ENCODE measurements at regions not wholly inside any gene's neighbourhood (a gene's known extent, or its start where the extent isn't known, plus 50 kb on each side); places are given as distances from the start of the nearest gene placed in this dataset.

DNA sequence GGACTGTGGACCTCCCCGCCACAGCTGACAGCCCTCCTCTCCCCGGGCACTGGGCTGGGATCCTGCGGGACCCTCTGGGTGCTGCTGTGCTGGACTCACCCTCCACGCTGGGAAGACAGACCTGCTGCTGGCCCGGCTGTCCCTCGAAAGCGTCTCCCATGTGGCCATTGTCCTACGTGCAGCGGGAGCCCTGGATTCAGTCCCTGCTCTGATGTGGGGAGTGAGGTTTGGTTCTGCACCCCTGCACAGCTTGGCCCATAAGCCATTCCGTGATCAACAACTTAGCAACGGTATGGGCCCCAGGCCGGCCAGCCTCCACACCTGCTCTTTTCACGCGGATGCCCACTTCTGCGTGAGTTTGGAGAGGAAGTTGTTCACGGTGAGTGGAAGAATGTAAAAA, 195.2 kb downstream of the TEX29 start:
- no peaks in the 10 kb centered on the region for H3K36me3 Mint-ChIP-seq (ENCODE audit: low read depth)
- peaks cover 0 to 14% of the 10 kb centered on the region in 2 experiments for H3K9me3 ChIP-seq (ENCODE audit: control insufficient read depth in 1 of 2, insufficient read depth in 1 of 2, low read length in 2 of 2)
- no peaks in the 10 kb centered on the region for H3K4me1 ChIP-seq (ENCODE audit: insufficient read depth, low read length)
- no peaks in the 10 kb centered on the region for H3K4me1 Mint-ChIP-seq (ENCODE audit: low read depth)
- H3K27ac ChIP-seq (ENCODE audit: low read depth in 1 of 2, low read length in 2 of 2) = no peak overlapping the region
- H3K4me3 Mint-ChIP-seq = no peak overlapping the region
- no peak overlapping the region for H3K4me3 ChIP-seq (ENCODE audit: low read length)
- peaks cover 0 to 2% of the 10 kb centered on the region in 2 experiments for H3K27me3 ChIP-seq (ENCODE audit: control insufficient read depth in 1 of 2, insufficient read depth in 2 of 2, low read length in 2 of 2)
- H3K9me3 Mint-ChIP-seq = no peaks in the 10 kb centered on the region
- ChIA-PET CTCF (no interaction called here), POLR2A (no interaction called here)
- ATAC-seq (ENCODE audit: poor library complexity) = no peak
- TF ChIP-seq, protein P1, sequence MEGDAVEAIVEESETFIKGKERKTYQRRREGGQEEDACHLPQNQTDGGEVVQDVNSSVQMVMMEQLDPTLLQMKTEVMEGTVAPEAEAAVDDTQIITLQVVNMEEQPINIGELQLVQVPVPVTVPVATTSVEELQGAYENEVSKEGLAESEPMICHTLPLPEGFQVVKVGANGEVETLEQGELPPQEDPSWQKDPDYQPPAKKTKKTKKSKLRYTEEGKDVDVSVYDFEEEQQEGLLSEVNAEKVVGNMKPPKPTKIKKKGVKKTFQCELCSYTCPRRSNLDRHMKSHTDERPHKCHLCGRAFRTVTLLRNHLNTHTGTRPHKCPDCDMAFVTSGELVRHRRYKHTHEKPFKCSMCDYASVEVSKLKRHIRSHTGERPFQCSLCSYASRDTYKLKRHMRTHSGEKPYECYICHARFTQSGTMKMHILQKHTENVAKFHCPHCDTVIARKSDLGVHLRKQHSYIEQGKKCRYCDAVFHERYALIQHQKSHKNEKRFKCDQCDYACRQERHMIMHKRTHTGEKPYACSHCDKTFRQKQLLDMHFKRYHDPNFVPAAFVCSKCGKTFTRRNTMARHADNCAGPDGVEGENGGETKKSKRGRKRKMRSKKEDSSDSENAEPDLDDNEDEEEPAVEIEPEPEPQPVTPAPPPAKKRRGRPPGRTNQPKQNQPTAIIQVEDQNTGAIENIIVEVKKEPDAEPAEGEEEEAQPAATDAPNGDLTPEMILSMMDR (IDR thresholded peaks at IDR 0.05) = no peak
- no peak overlapping the region for H3K27ac Mint-ChIP-seq
- no peaks in the 10 kb centered on the region for H3K36me3 ChIP-seq (ENCODE audit: insufficient read depth, low read length)
- intact Hi-C loops (cut with DNase I, micrococcal nuclease) = no loop called here
- peaks cover 9% of the 10 kb centered on the region for H3K27me3 Mint-ChIP-seq
- DNase-seq = no peak

DNA sequence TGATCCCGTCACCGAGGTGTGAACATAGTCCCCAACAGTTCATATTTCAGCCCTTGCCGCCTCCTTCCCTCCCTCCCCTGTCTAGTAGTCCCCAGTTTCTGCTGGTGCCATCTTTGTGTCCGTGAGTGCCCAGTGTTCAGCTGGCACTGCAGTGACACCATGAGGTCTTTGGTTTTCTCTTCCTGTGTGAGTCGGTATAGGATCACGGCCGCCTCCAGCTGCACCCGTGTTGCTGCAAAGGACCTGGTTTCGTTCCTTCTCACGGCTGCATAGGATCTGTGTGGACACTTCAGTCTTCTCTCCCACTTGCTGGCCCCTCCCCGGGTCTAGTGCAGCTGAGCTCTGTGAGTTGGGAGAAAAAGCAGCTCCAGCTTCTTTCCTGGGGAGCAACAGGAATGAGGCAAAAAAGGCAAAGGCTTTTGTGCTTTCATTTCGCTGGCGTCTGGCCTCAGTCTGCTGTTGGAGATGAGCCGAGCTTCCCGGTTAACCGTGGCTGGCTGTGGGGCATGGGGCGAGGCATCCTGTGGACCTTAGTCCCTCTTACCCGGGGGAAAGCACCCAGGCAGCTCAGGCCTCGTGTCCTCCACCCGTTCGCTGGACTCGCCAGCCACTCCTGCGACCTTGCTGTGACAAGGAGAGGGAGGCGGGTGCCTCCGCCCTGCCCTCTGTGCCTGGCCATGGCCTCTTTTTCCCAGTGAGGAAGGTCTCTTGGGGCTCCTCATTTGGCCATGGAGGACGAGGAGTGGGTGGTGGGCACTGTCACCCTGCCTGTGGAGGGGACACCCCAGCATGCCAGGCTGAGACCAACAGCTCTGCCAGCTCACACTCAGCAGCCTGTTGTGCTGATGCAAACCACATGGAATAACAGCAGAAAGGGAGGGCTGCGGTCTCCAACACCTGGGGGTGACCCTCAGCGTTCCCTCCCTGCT, 196.5 kb downstream of the TEX29 start:
- POLR2A ChIA-PET = no interaction called here
- no peak for ATAC-seq (ENCODE audit: poor library complexity)
- peaks cover 9% of the 10 kb centered on the region for H3K27me3 Mint-ChIP-seq
- H3K36me3 ChIP-seq (ENCODE audit: insufficient read depth, low read length) = no peaks in the 10 kb centered on the region
- DNase-seq = no peak
- CTCF ChIA-PET = no interaction called here
- peaks cover 0 to 10% of the 10 kb centered on the region in 2 experiments for H3K9me3 ChIP-seq (ENCODE audit: control insufficient read depth in 1 of 2, insufficient read depth in 1 of 2, low read length in 2 of 2)
- no peaks in the 10 kb centered on the region for H3K9me3 Mint-ChIP-seq
- no peaks in the 10 kb centered on the region for H3K4me1 ChIP-seq (ENCODE audit: insufficient read depth, low read length)
- no peaks in the 10 kb centered on the region for H3K4me1 Mint-ChIP-seq (ENCODE audit: low read depth)
- no peaks in the 10 kb centered on the region for H3K36me3 Mint-ChIP-seq (ENCODE audit: low read depth)
- no peak overlapping the region for H3K4me3 ChIP-seq (ENCODE audit: low read length)
- TF ChIP-seq, protein P1 (IDR thresholded peaks at IDR 0.05) = no peak
- H3K27ac Mint-ChIP-seq = no peak overlapping the region
- peaks cover 0 to 4% of the 10 kb centered on the region in 2 experiments for H3K27me3 ChIP-seq (ENCODE audit: control insufficient read depth in 1 of 2, insufficient read depth in 2 of 2, low read length in 2 of 2)
- H3K4me3 Mint-ChIP-seq = no peak overlapping the region
- no peak overlapping the region for H3K27ac ChIP-seq (ENCODE audit: low read depth in 1 of 2, low read length in 2 of 2)
- intact Hi-C loops (cut with DNase I, micrococcal nuclease) = no loop called here

DNA sequence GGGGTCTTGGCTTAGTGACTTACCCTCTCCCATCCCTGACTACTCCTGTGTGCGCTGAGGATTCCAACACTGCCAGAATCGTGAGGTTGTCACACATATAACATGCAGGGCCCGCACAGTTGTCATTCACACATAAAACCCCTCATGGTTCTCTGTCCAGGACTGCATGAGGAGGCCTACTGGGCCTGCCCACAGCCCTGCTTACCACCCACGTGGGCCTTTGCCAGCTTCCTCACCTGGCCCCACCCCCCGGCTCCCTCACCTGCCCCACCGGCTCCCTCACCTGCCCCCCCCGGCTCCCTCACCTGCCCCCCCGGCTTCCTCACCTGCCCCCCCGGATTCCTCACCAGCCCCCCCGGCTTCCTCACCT, 197.2 kb downstream of the TEX29 start:
- Mint-ChIP-seq H3K27me3 (peaks cover 14% of the 10 kb centered on the region), H3K27ac (no peak overlapping the region), H3K36me3 (ENCODE audit: low read depth) (no peaks in the 10 kb centered on the region), H3K9me3 (no peaks in the 10 kb centered on the region), H3K4me1 (ENCODE audit: low read depth) (no peaks in the 10 kb centered on the region), H3K4me3 (no peak overlapping the region)
- no peaks in the 10 kb centered on the region for H3K36me3 ChIP-seq (ENCODE audit: insufficient read depth, low read length)
- TF ChIP-seq, protein P1 (IDR thresholded peaks at IDR 0.05) = no peak
- peaks cover 0 to 10% of the 10 kb centered on the region in 2 experiments for H3K9me3 ChIP-seq (ENCODE audit: control insufficient read depth in 1 of 2, insufficient read depth in 1 of 2, low read length in 2 of 2)
- intact Hi-C loops (cut with DNase I, micrococcal nuclease) = no loop called here
- POLR2A ChIA-PET = no interaction called here
- DNase-seq (no peak), ATAC-seq (ENCODE audit: poor library complexity) (no peak)
- no peak overlapping the region for H3K4me3 ChIP-seq (ENCODE audit: low read length)
- H3K4me1 ChIP-seq (ENCODE audit: insufficient read depth, low read length) = no peaks in the 10 kb centered on the region
- peaks cover 0 to 4% of the 10 kb centered on the region in 2 experiments for H3K27me3 ChIP-seq (ENCODE audit: control insufficient read depth in 1 of 2, insufficient read depth in 2 of 2, low read length in 2 of 2)
- no peak overlapping the region for H3K27ac ChIP-seq (ENCODE audit: low read depth in 1 of 2, low read length in 2 of 2)
- CTCF ChIA-PET = no interaction called here

All from CD4-positive, alpha-beta T cell (primary cell).